Uterus (tissue), 2 donors: ENCODE measurements at regions not wholly inside any gene's neighbourhood (a gene's known extent, or its start where the extent isn't known, plus 50 kb on each side); places are given as distances from the start of the nearest gene placed in this dataset.

Source experiments
- POLR2A ChIP-seq, 2 donors: fragments of 450-650 bp; IDR thresholded peaks; one replicate each; pipeline ENCODE4 v1.6.1; 2016; ENCODE audit warnings: antibody characterized with exemption in 2 of 2, mild to moderate bottlenecking in 1 of 2, moderate library complexity in 1 of 2
- TF ChIP-seq, protein P1 (sequence below), 4 experiments: fragments of 200-600 bp in 2 of 4; fragments of 450-650 bp in 2 of 4; sonication (generic) in 2 of 4; IDR thresholded peaks; one replicate each; pipeline ENCODE4 v1.5.1; 2016 to 2019; ENCODE audit warnings: antibody characterized with exemption in 4 of 4, mild to moderate bottlenecking in 2 of 4, moderate library complexity in 1 of 4

DNA sequence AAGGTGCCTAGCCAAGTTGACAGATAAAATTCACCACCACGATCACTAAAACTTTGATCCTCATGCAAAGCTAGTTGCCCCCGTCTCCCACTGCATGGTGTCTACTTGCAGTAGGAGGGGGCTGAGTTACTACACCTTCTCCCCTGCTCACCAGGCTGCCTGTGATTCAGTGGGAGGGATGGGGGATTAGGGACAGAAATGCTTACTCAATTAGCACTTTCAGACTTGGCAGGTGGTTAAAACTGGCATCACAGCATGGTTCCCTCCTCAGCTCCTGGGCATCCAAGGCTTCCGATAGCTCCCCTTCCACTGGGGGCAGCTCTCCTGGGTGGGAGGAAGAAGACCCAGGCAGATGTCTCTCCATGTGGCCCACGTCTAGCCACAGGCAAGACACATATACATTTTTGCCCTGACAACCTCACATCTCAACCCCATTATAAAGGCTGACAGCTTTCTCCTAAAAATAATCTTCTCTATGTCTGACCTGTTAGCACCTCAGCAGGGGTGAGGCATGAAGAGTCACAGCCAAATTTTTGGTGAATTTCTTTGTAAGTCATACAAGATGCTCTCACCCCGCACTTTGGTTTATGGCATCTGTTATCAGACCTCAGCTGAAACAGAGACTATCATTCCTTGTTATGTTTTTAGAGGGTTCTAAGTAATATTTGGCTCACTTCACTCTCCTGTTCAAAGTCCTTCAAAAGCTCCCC lies 369.0 kb downstream of the SV2B start:
- TF ChIP-seq, protein P1, sequence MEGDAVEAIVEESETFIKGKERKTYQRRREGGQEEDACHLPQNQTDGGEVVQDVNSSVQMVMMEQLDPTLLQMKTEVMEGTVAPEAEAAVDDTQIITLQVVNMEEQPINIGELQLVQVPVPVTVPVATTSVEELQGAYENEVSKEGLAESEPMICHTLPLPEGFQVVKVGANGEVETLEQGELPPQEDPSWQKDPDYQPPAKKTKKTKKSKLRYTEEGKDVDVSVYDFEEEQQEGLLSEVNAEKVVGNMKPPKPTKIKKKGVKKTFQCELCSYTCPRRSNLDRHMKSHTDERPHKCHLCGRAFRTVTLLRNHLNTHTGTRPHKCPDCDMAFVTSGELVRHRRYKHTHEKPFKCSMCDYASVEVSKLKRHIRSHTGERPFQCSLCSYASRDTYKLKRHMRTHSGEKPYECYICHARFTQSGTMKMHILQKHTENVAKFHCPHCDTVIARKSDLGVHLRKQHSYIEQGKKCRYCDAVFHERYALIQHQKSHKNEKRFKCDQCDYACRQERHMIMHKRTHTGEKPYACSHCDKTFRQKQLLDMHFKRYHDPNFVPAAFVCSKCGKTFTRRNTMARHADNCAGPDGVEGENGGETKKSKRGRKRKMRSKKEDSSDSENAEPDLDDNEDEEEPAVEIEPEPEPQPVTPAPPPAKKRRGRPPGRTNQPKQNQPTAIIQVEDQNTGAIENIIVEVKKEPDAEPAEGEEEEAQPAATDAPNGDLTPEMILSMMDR (IDR thresholded peaks at IDR 0.05) = no peak
- no peak for TF ChIP-seq POLR2A (IDR thresholded peaks at IDR 0.05)
